Uterus (tissue), 2 donors: ENCODE measurements at regions not wholly inside any gene's neighbourhood (a gene's known extent, or its start where the extent isn't known, plus 50 kb on each side); places are given as distances from the start of the nearest gene placed in this dataset.

ENCODE experiments used
- CTCF ChIP-seq, 4 experiments: fragments of 200-600 bp in 2 of 4; fragments of 450-650 bp in 2 of 4; sonication (generic) in 2 of 4; IDR thresholded peaks; one replicate each; pipeline ENCODE4 v1.5.1; 2016 to 2019; ENCODE audit warnings: antibody characterized with exemption in 4 of 4, mild to moderate bottlenecking in 2 of 4, moderate library complexity in 1 of 4
- POLR2A ChIP-seq, 2 donors: fragments of 450-650 bp; IDR thresholded peaks; one replicate each; pipeline ENCODE4 v1.6.1; 2016; ENCODE audit warnings: antibody characterized with exemption in 2 of 2, mild to moderate bottlenecking in 1 of 2, moderate library complexity in 1 of 2

GRCh38 chr5:8875722-8876121 lies 670.2 kb downstream of the SEMA5A start:
- TF ChIP-seq CTCF (IDR thresholded peaks at IDR 0.05) (no peak), POLR2A (IDR thresholded peaks at IDR 0.05) (no peak)
